ENCODE measurements at regions not wholly inside any gene's neighbourhood (a gene's known extent, or its start where the extent isn't known, plus 50 kb on each side); places are given as distances from the start of the nearest gene placed in this dataset.

- TF ChIP-seq ELF4 (IDR thresholded peaks at IDR 0.05) (no peak), SP1 (IDR thresholded peaks at IDR 0.05) (no peak), BHLHE40 (IDR thresholded peaks at IDR 0.05; ENCODE audit: borderline replicate concordance) (no peak), FOXA1 (IDR thresholded peaks at IDR 0.05) (no peak), FOXM1 (IDR thresholded peaks at IDR 0.05; ENCODE audit: borderline replicate concordance) (no peak), PKNOX1 (IDR thresholded peaks at IDR 0.05) (no peak), CTBP1 (IDR thresholded peaks at IDR 0.05; ENCODE audit: borderline replicate concordance) (no peak), NFRKB (IDR thresholded peaks at IDR 0.05) (no peak), HDGF (IDR thresholded peaks at IDR 0.05; ENCODE audit: borderline replicate concordance) (no peak)
Measured at GRCh38 chr7:18231854-18232253, 204.2 kb upstream of the PRPS1L1 start.
